Fibroblast of lung (primary cell): ENCODE measurements at regions not wholly inside any gene's neighbourhood (a gene's known extent, or its start where the extent isn't known, plus 50 kb on each side); places are given as distances from the start of the nearest gene placed in this dataset.

Source experiments
- CTCF ChIP-seq, 2 donors: IDR thresholded peaks in 1 of 2; conservative IDR thresholded peaks in 1 of 2; 1 replicate in 1 of 2; 2 replicates in 1 of 2; pipeline ENCODE4 v1.5.1; 2011 to 2012; ENCODE audit warnings: low read length in 2 of 2, control low read depth in 1 of 2, inconsistent platforms in 1 of 2, low read depth in 1 of 2, mild to moderate bottlenecking in 1 of 2
- EZH2 ChIP-seq: IDR thresholded peaks from 2 replicates; pipeline ENCODE4 v1.5.1; 2012; ENCODE audit warnings: low read length, control low read depth, mild to moderate bottlenecking; ENCODE audit errors: missing control alignments

GRCh38 chr1:116211294-116211693, 100.1 kb downstream of the MAB21L3 start:
- TF ChIP-seq CTCF (conservative IDR thresholded peaks at IDR 0.05 in 1 of 2, IDR thresholded peaks at IDR 0.05 in 1 of 2; ENCODE audit: low read depth in 1 of 2, low read length in 2 of 2), result no peak
- TF ChIP-seq EZH2, result no peak
